Suprapubic skin (tissue), 4 donors: ENCODE measurements at regions not wholly inside any gene's neighbourhood (a gene's known extent, or its start where the extent isn't known, plus 50 kb on each side); places are given as distances from the start of the nearest gene placed in this dataset.

Experiments
- DNase-seq, 2 donors: peaks; one replicate each; pipeline ENCODE4 v3.0.0-alpha.2; 2019; ENCODE audit warnings: low spot score in 2 of 2
- H3K27ac ChIP-seq: fragments of 200-600 bp; sonication (generic); one replicate; pipeline ENCODE4 v1.5.1; 2019
- H3K27me3 ChIP-seq: fragments of 200-600 bp; sonication (generic); one replicate; pipeline ENCODE4 v1.5.1; 2019
- H3K36me3 ChIP-seq: fragments of 200-600 bp; sonication (generic); one replicate; pipeline ENCODE4 v1.5.1; 2019
- H3K4me1 ChIP-seq: fragments of 200-600 bp; sonication (generic); one replicate; pipeline ENCODE4 v1.5.1; 2019
- H3K4me3 ChIP-seq: fragments of 200-600 bp; sonication (generic); one replicate; pipeline ENCODE4 v1.5.1; 2019; ENCODE audit warnings: mild to moderate bottlenecking
- H3K9me3 ChIP-seq: fragments of 200-600 bp; sonication (generic); one replicate; pipeline ENCODE4 v1.5.1; 2019
- EP300 ChIP-seq: sonication (generic); formaldehyde crosslinking; IDR thresholded peaks from one replicate; pipeline ENCODE4 v1.6.1; 2017; ENCODE audit warnings: antibody characterized with exemption
- POLR2A ChIP-seq, 2 donors: fragments of 450-650 bp; IDR thresholded peaks; one replicate each; pipeline ENCODE4 v1.6.1; 2017; ENCODE audit warnings: antibody characterized with exemption in 2 of 2, mild to moderate bottlenecking in 2 of 2, moderate library complexity in 2 of 2
- POLR2AphosphoS5 ChIP-seq, 3 donors: sonication (generic); formaldehyde crosslinking; IDR thresholded peaks; one replicate each; pipeline ENCODE4 v1.6.1; 2017; ENCODE audit warnings: antibody characterized with exemption in 3 of 3
- WGBS: methylation state at CpG from one replicate; pipeline ENCODE4 v1.1.5; 2018; 5-methylcytosine and 5-hydroxymethylcytosine counted together
- TF ChIP-seq, protein P1 (sequence below), 2 donors: fragments of 200-600 bp in 1 of 2; fragments of 450-650 bp in 1 of 2; sonication (generic) in 1 of 2; IDR thresholded peaks; one replicate each; pipeline ENCODE4 v1.5.1; 2016 to 2019; ENCODE audit warnings: antibody characterized with exemption in 2 of 2, mild to moderate bottlenecking in 1 of 2, moderate library complexity in 1 of 2

DNA sequence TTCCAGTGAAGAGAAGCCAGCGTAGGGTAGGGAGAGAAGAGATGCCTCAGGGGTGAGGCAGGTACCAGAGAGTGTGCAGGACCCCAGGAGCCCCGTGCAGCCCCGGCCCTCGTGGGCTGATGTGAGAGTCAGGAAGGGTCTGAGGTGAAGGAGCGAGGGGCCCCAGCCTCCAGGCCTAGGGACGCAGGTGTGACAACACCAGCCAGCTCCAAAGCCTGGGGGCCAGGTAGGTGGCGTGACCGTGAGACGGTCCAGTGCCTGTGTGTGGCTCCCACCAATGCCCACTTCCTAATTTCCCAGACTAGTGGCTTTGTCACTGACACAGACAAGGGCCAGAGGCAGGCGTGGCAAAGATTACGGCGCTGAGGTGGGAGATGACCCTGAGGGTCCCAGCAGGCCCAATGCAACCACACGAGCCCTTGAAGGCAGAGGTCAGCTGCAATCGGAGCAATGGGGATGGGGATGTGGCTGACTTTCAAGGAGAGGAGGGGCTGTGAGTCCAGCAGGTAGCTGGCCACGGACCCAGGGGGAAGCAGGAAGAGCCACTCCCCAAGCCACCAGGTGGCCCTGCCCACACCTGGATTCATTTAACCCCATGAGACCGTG is 86.0 kb upstream of the SNTG2 start:
- WGBS, result 87% methylated on average over 16 of the region's 16 CpGs

DNA sequence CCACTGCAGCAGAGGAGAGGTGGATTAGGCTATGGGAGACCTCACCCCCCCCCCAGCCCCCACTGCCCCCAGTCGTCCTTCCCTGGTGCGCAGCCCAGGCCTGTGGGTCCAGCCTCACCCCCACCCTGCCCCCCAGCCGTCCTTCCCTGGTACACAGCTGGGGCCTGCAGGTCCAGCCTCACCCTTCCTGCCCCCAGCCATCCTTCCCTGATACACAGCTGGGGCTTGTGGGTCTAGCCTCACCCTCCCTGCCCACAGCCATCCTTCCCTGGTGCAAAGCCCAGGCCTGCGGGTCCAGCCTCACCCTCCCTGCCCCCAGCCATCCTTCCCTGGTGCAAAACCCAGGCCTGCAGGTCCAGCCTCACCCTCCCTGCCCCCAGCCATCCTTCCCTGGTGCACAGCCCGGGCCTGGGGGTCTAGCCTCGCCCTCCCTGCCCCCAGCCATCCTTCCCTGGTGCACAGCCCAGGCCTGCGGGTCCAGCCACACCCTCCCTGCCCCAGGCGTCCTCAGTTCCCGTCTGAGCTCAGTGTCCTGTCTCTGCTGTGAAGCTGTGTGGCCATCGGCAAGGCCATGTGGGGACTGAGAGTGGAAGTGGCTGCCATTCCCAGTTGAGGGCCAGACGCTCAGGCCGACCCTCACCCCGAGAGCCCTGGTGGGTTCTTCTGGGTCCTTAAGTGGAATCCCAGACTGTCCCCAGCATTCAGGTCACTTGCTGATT is 86.8 kb upstream of the SNTG2 start:
- H3K4me1 ChIP-seq, result no peaks in the 10 kb centered on the region
- H3K9me3 ChIP-seq, result no peaks in the 10 kb centered on the region
- H3K27ac ChIP-seq, result no peak overlapping the region
- DNase-seq, result peak in 1 of 2 donors; percentile 48
- WGBS, result 71% methylated on average over 13 of the region's 13 CpGs
- no peak for TF ChIP-seq POLR2AphosphoS5 (IDR thresholded peaks at IDR 0.05)
- no peak for TF ChIP-seq POLR2A (IDR thresholded peaks at IDR 0.05)
- TF ChIP-seq EP300, result no peak
- TF ChIP-seq, protein P1, sequence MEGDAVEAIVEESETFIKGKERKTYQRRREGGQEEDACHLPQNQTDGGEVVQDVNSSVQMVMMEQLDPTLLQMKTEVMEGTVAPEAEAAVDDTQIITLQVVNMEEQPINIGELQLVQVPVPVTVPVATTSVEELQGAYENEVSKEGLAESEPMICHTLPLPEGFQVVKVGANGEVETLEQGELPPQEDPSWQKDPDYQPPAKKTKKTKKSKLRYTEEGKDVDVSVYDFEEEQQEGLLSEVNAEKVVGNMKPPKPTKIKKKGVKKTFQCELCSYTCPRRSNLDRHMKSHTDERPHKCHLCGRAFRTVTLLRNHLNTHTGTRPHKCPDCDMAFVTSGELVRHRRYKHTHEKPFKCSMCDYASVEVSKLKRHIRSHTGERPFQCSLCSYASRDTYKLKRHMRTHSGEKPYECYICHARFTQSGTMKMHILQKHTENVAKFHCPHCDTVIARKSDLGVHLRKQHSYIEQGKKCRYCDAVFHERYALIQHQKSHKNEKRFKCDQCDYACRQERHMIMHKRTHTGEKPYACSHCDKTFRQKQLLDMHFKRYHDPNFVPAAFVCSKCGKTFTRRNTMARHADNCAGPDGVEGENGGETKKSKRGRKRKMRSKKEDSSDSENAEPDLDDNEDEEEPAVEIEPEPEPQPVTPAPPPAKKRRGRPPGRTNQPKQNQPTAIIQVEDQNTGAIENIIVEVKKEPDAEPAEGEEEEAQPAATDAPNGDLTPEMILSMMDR (IDR thresholded peaks at IDR 0.05), result no peak
- peaks cover 8% of the 10 kb centered on the region for H3K27me3 ChIP-seq
- H3K36me3 ChIP-seq, result no peaks in the 10 kb centered on the region
- H3K4me3 ChIP-seq, result no peak overlapping the region

More for the DNA sequence above, 86.0 kb upstream of the SNTG2 start:
- Histone ChIP-seq H3K4me1 (no peaks in the 10 kb centered on the region), H3K36me3 (no peaks in the 10 kb centered on the region), H3K27me3 (peaks cover 12% of the 10 kb centered on the region), H3K9me3 (no peaks in the 10 kb centered on the region), H3K4me3 (no peak overlapping the region), H3K27ac (no peak overlapping the region)
- peak in 1 of 2 donors; percentile 74 for DNase-seq
- TF ChIP-seq EP300, result no peak
- no peak for TF ChIP-seq POLR2A (IDR thresholded peaks at IDR 0.05)
- TF ChIP-seq POLR2AphosphoS5 (IDR thresholded peaks at IDR 0.05), result no peak
- TF ChIP-seq, protein P1 (IDR thresholded peaks at IDR 0.05), result no peak

DNA sequence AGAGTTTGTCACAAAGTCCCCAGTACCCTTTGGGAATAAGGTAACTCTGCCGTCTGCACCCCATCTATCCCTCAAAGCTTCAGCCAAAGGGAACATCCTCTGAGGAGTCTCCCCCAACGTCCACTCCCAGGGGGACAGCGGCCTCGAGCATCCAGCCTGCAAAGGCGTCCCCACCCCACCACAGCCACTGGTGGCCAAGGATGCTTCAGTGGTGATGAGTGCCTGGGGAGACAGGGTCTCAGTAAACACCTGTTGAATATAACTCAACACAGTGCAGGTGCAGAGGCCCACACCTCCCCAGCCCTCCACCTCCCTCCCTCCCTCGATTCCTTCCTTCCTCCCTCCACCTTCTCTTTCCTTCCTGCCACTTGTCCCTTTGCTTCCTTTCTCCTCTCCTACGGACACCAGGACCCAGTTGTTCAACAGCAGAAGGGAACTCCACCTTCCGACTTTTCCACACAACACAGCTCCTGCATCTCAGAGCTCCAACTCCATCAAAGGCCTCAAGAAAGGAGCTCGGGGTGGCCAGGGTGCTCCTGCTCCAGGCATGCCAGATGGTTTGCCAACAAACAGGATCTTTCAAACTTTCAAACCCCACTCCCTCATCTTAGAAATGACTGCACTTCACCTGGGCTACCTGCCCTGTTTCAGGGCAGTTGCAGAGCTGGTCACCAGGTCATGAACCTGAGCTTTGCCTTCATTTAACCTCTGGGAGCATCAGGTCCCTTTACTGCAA is 87.8 kb upstream of the SNTG2 start:
- peak in 1 of 2 donors; percentile 11 for DNase-seq
- H3K27ac ChIP-seq, result no peak overlapping the region
- H3K36me3 ChIP-seq, result no peaks in the 10 kb centered on the region
- TF ChIP-seq EP300 (no peak), POLR2A (IDR thresholded peaks at IDR 0.05) (no peak), POLR2AphosphoS5 (IDR thresholded peaks at IDR 0.05) (no peak)
- TF ChIP-seq, protein P1 (IDR thresholded peaks at IDR 0.05), result no peak
- no peaks in the 10 kb centered on the region for H3K9me3 ChIP-seq
- H3K27me3 ChIP-seq, result peaks cover 8% of the 10 kb centered on the region
- 81% methylated on average over 9 of the region's 9 CpGs for WGBS
- H3K4me1 ChIP-seq, result no peaks in the 10 kb centered on the region
- H3K4me3 ChIP-seq, result no peak overlapping the region

DNA sequence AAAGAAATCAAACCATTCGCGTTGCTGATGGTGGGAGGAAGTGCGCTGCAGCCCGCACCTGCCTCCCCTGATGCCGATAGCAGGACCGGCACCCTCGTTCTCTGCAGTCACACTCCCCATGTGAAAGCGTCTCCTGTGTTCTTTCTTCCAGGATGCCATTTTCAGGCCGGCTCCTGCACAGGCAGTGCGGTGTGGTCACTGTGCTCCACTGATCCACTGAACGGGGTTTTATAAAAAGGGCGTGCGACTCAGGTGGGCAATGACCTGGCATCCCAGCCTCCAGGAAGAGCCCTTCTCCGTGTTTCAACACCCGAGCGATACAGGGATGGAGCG is 88.3 kb upstream of the SNTG2 start:
- Histone ChIP-seq H3K4me3 (no peak overlapping the region), H3K4me1 (no peaks in the 10 kb centered on the region), H3K27me3 (peaks cover 8% of the 10 kb centered on the region), H3K27ac (no peak overlapping the region), H3K9me3 (no peaks in the 10 kb centered on the region), H3K36me3 (no peaks in the 10 kb centered on the region)
- no peak for DNase-seq
- 83% methylated on average over 15 of the region's 17 CpGs for WGBS
- TF ChIP-seq POLR2AphosphoS5 (IDR thresholded peaks at IDR 0.05) (no peak), POLR2A (IDR thresholded peaks at IDR 0.05) (no peak), EP300 (no peak)
- TF ChIP-seq, protein P1 (IDR thresholded peaks at IDR 0.05), result no peak
